B cell (primary cell): ENCODE measurements at regions not wholly inside any gene's neighbourhood (a gene's known extent, or its start where the extent isn't known, plus 50 kb on each side); places are given as distances from the start of the nearest gene placed in this dataset.

ENCODE experiments used
- ATAC-seq: fragments of 200-7000 bp; cut with Tn5 transposase; one replicate; pipeline ENCODE4 v1.10.0; 2021; ENCODE audit warnings: low read depth, mild to moderate bottlenecking, moderate number of reproducible peaks, moderate library complexity
- CTCF ChIA-PET: fragments of 350-600 bp; sonication (Branson Sonifier 250); formaldehyde crosslinking; loops from one replicate; lab custom pipeline; 2021; ENCODE audit warnings: antibody characterized with exemption, inconsistent platforms; lab: Charles Lee
- POLR2A ChIA-PET: fragments of 350-600 bp; sonication (Branson Sonifier 250); formaldehyde crosslinking; loops from one replicate; lab custom pipeline; 2021; ENCODE audit warnings: antibody characterized with exemption; lab: Charles Lee
- DNase-seq: peaks from one replicate; pipeline ENCODE4 v3.0.0; 2013
- H2AFZ ChIP-seq: 2 replicates; pipeline ENCODE4 v1.6.1; 2012; ENCODE audit warnings: mild to moderate bottlenecking, low read depth, low read length; ENCODE audit not compliant: insufficient read depth, poor library complexity, severe bottlenecking
- H3K27ac ChIP-seq, 2 donors: 1 replicate in 1 of 2; 2 replicates in 1 of 2; pipeline ENCODE4 v1.5.1; 2012 to 2013; ENCODE audit warnings: low read length in 2 of 2, mild to moderate bottlenecking in 2 of 2, moderate library complexity in 1 of 2
- H3K27me3 ChIP-seq, 4 experiments: fragments of 200-600 bp in 1 of 4; sonication (generic) in 1 of 4; replicated peaks in 1 of 4; 1 replicate in 2 of 4; 2 replicates in 2 of 4; pipeline versions ENCODE4 v1.6.1 to v1.7.0; 2013 to 2016; ENCODE audit warnings: low read length in 3 of 4, mild to moderate bottlenecking in 2 of 4, mixed read lengths in 1 of 4, moderate library complexity in 1 of 4; ENCODE audit not compliant: insufficient read depth in 4 of 4, control insufficient read depth in 3 of 4; ENCODE audit errors: control extremely low read depth in 1 of 4
- H3K36me3 ChIP-seq, 2 experiments: replicated peaks in 1 of 2; 1 replicate in 1 of 2; 2 replicates in 1 of 2; pipeline versions ENCODE4 v1.6.1 to v1.7.1; 2013; ENCODE audit warnings: low read length in 1 of 2; ENCODE audit not compliant: insufficient read depth in 2 of 2, control insufficient read depth in 1 of 2; ENCODE audit errors: control extremely low read depth in 1 of 2, extremely low read depth in 1 of 2
- H3K4me1 ChIP-seq, 2 donors: fragments of 200-600 bp in 1 of 2; sonication (generic) in 1 of 2; 1 replicate in 1 of 2; 2 replicates in 1 of 2; pipeline versions ENCODE4 v1.5.1 to v1.6.1; 2013 to 2017; ENCODE audit warnings: low read length in 2 of 2; ENCODE audit not compliant: control insufficient read depth in 2 of 2, insufficient read depth in 2 of 2
- H3K4me2 ChIP-seq: replicated peaks from 2 replicates; pipeline ENCODE3; 2012; ENCODE audit warnings: mild to moderate bottlenecking, low read depth, low read length; ENCODE audit not compliant: poor library complexity, severe bottlenecking
- H3K4me3 ChIP-seq, 5 experiments: fragments of 200-600 bp in 1 of 5; sonication (generic) in 1 of 5; 1 replicate in 3 of 5; 2 replicates in 2 of 5; pipeline versions ENCODE4 v1.5.1 to v1.7.0; 2011 to 2016; ENCODE audit warnings: low read length in 4 of 5, mild to moderate bottlenecking in 4 of 5, low read depth in 2 of 5, control low read depth in 1 of 5, moderate library complexity in 1 of 5; ENCODE audit not compliant: insufficient read depth in 1 of 5; ENCODE audit errors: control extremely low read depth in 1 of 5, extremely low read depth in 1 of 5
- H3K79me2 ChIP-seq: fragments of 200-600 bp; sonication (generic); one replicate; pipeline ENCODE4 v1.6.0; 2016; ENCODE audit warnings: low read length; ENCODE audit not compliant: control insufficient read depth, insufficient read depth
- H3K9ac ChIP-seq: fragments of 200-600 bp; sonication (generic); 2 replicates; pipeline ENCODE4 v1.6.1; 2017; ENCODE audit warnings: mild to moderate bottlenecking, low read length, moderate library complexity
- H3K9me3 ChIP-seq, 3 donors: one replicate each; pipeline versions ENCODE4 v1.6.1 to v1.7.1; 2013; ENCODE audit warnings: low read length in 2 of 3; ENCODE audit not compliant: control insufficient read depth in 2 of 3, insufficient read depth in 1 of 3; ENCODE audit errors: control extremely low read depth in 1 of 3
- H4K20me1 ChIP-seq: 2 replicates; pipeline ENCODE4 v1.6.0; 2012; ENCODE audit warnings: mild to moderate bottlenecking, low read length; ENCODE audit not compliant: insufficient read depth, control insufficient read depth, poor library complexity, severe bottlenecking
- H3K27ac Mint-ChIP-seq: one replicate; pipeline ENCODE4 v1.8.0; 2021; ENCODE audit warnings: mixed read lengths
- H3K27me3 Mint-ChIP-seq: one replicate; pipeline ENCODE4 v1.8.0; 2021; ENCODE audit warnings: mixed read lengths
- H3K4me1 Mint-ChIP-seq: one replicate; pipeline ENCODE4 v1.8.0; 2021; ENCODE audit warnings: mixed read lengths
- H3K4me3 Mint-ChIP-seq: one replicate; pipeline ENCODE4 v1.8.0; 2021; ENCODE audit warnings: mixed read lengths
- H3K9me3 Mint-ChIP-seq: one replicate; pipeline ENCODE4 v1.8.0; 2022; ENCODE audit warnings: mixed read lengths; ENCODE audit not compliant: insufficient read depth
- CTCF ChIP-seq: fragments of 200-600 bp; IDR thresholded peaks from one replicate; pipeline ENCODE4 v1.8.0; 2022; ENCODE audit warnings: antibody characterized with exemption, mild to moderate bottlenecking
- EZH2 ChIP-seq: IDR thresholded peaks from 2 replicates; pipeline ENCODE4 v1.6.1; 2012; ENCODE audit warnings: borderline replicate concordance, low read depth, mild to moderate bottlenecking, moderate library complexity, low read length; ENCODE audit not compliant: insufficient read depth, poor library complexity, severe bottlenecking
- WGBS: methylation state at CpG from one replicate; pipeline ENCODE4 v1.1.5; 2013; ENCODE audit warnings: missing lambda C conversion rate; ENCODE audit not compliant: insufficient coverage; 5-methylcytosine and 5-hydroxymethylcytosine counted together
- intact Hi-C: fragments of 100-400 bp; cut with micrococcal nuclease; formaldehyde crosslinking; loops from one replicate; pipeline ENCODE4 v1.10.0; 2022

- Histone ChIP-seq H4K20me1 (no peaks in the 10 kb centered on the region), H3K79me2 (no peaks in the 10 kb centered on the region), H3K4me2 (no peak overlapping the region), H3K36me3 (no peaks in the 10 kb centered on the region), H3K4me1 (no peaks in the 10 kb centered on the region), H3K9me3 (peaks cover 1 to 47% (median 22%) of the 10 kb centered on the region in 3 donors), H3K4me3 (no peak overlapping the region), H3K27ac (no peak overlapping the region), H3K27me3 (peaks cover 0 to 2% (median 0%) of the 10 kb centered on the region in 4 experiments), H3K9ac (no peak overlapping the region), H2AFZ (no peak overlapping the region)
- Mint-ChIP-seq H3K27me3 (peaks cover 15% of the 10 kb centered on the region), H3K9me3 (peaks cover 14% of the 10 kb centered on the region), H3K4me1 (no peaks in the 10 kb centered on the region), H3K27ac (no peak overlapping the region), H3K4me3 (no peak overlapping the region)
- WGBS = 94% methylated on average over 5 of the region's 6 CpGs
- intact Hi-C loops = no loop called here
- CTCF ChIA-PET = no interaction called here
- DNase-seq = no peak
- TF ChIP-seq EZH2 = no peak
- no peak for TF ChIP-seq CTCF
- POLR2A ChIA-PET = no interaction called here
- no peak for ATAC-seq
Measured at GRCh38 chr20:24862606-24863005, 86.5 kb upstream of the CST7 start.

DNA sequence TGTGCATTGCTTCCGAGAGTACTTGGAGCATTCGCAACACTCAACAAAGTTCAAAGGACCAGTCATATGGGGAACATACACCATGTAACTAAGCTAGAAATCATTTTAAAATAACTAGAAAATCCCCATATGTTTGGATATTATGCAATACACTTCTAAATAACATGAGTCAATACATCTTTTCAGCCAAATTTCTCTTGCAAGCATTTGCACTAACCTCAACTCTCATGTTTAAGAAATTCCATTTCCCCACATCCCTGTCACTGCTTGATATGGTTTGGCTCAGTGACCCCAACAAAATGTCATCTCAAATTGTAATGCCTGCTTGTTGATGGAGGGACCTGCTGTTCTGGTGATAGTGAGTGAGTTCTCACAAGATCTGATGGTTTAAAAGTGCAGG lies 85.7 kb upstream of the CST7 start:
- intact Hi-C loops = no loop called here
- no peak overlapping the region for H3K9ac ChIP-seq
- CTCF ChIA-PET = no interaction called here
- H3K4me3 ChIP-seq = no peak overlapping the region
- no peak for TF ChIP-seq EZH2
- no peak for TF ChIP-seq CTCF
- H3K27me3 Mint-ChIP-seq = peaks cover 15% of the 10 kb centered on the region
- no peak overlapping the region for H2AFZ ChIP-seq
- DNase-seq (no peak), ATAC-seq (no peak)
- H3K9me3 Mint-ChIP-seq = peaks cover 14% of the 10 kb centered on the region
- H3K4me1 Mint-ChIP-seq = no peaks in the 10 kb centered on the region
- no CpG with 5 or more reads among the region's 2 CpGs for WGBS
- H3K9me3 ChIP-seq = peaks cover 1 to 45% (median 22%) of the 10 kb centered on the region in 3 donors
- H3K4me3 Mint-ChIP-seq = no peak overlapping the region
- no peaks in the 10 kb centered on the region for H3K36me3 ChIP-seq
- peaks cover 0 to 2% (median 0%) of the 10 kb centered on the region in 4 experiments for H3K27me3 ChIP-seq
- H3K27ac Mint-ChIP-seq = no peak overlapping the region
- no peak overlapping the region for H3K4me2 ChIP-seq
- no peak overlapping the region for H3K27ac ChIP-seq
- H3K4me1 ChIP-seq = no peaks in the 10 kb centered on the region
- POLR2A ChIA-PET = no interaction called here
- H4K20me1 ChIP-seq = no peaks in the 10 kb centered on the region
- H3K79me2 ChIP-seq = no peaks in the 10 kb centered on the region
